ENCODE measurements at regions not wholly inside any gene's neighbourhood (a gene's known extent, or its start where the extent isn't known, plus 50 kb on each side); places are given as distances from the start of the nearest gene placed in this dataset.

DNA sequence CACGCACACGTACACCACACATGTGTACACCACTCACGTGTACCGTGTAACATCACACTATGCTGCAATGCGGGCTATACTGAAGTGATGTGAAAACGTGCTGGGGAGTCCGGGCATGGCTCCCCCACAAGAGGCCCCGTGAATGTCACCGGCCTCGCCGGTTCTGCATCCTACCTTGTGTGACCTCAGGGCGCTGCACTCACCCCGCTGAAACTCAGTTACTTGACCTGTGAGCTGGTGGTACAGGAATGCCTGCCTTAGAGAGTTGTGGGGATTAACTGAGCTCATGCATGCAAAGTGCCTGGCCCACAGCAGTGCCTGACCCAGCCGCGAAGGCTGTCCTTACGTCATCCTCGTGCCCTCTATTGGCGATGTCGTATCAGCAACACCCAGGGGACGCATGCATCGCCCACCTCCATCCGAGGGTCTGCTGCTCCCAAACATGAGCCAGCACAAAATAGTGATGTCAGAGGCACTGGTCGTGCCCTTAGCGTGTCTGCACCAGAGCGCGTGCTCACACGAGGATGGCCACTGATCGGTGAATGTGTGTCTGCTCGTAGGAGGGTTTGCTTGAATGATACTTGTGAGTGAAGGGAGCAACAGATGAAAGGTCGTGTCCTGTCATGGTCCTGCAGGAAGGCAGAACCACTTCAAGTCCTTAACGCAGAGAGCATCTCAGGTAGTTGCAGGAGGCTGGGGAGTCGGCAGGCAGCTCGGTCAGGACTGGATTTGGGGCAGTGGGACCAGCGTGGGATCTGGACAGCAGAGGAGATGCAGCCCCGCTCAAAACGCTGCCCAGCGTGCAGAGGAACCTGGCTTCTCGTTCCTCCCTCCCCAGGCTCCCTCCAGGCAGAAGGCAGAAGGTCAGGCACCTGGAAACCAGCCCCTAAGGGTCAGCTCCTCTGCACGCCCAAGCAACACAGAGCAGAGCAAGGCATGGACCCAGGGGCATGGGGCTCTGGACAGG, 126.2 kb upstream of the SPACA7 start:
- no peak overlapping the region for H3K27ac ChIP-seq
- H3K27me3 ChIP-seq, result peaks cover 16% of the 10 kb centered on the region
- H3K36me3 ChIP-seq, result no peaks in the 10 kb centered on the region
- intact Hi-C loops (cut with DNase I), result no loop called here
- no peak overlapping the region for H3K4me3 ChIP-seq
- TF ChIP-seq, protein P1, sequence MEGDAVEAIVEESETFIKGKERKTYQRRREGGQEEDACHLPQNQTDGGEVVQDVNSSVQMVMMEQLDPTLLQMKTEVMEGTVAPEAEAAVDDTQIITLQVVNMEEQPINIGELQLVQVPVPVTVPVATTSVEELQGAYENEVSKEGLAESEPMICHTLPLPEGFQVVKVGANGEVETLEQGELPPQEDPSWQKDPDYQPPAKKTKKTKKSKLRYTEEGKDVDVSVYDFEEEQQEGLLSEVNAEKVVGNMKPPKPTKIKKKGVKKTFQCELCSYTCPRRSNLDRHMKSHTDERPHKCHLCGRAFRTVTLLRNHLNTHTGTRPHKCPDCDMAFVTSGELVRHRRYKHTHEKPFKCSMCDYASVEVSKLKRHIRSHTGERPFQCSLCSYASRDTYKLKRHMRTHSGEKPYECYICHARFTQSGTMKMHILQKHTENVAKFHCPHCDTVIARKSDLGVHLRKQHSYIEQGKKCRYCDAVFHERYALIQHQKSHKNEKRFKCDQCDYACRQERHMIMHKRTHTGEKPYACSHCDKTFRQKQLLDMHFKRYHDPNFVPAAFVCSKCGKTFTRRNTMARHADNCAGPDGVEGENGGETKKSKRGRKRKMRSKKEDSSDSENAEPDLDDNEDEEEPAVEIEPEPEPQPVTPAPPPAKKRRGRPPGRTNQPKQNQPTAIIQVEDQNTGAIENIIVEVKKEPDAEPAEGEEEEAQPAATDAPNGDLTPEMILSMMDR (IDR thresholded peaks at IDR 0.05), result no peak
- DNase-seq (peak; percentile 48), ATAC-seq (peak; percentile 3)
- H3K9me3 ChIP-seq, result no peaks in the 10 kb centered on the region
- no peaks in the 10 kb centered on the region for H3K4me1 ChIP-seq

DNA sequence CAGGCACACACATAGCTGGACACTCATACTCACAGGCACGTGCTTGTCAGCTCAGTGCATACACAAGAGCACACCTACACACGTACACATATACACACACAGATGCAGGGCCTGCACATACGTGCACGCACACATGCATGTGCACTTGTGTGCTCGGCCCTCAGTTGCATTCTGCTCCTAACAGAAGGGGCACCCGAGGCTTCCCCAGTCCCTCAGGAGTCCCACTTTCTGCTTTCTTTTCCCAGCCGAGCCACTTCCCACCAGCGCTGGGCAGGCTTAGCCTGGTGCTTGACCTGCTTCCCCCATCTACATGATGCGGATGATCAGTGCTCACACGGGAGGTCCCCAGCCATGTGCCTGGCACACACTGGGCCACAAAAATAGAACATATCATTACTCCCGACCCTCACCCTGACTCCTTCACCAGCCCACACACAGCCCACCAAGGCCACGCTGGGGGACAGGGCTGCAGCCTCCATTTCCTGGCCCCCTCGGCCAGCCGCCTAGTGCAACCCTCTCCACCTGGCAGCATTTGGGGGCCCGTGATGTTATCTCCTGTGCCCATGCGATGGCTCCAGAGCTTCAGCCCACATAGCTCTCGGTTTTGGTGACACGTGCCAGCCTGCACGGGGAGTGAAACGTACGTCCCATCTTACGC, 125.2 kb upstream of the SPACA7 start:
- Histone ChIP-seq H3K4me3 (no peak overlapping the region), H3K9me3 (no peaks in the 10 kb centered on the region), H3K27me3 (peaks cover 16% of the 10 kb centered on the region), H3K36me3 (no peaks in the 10 kb centered on the region), H3K4me1 (no peaks in the 10 kb centered on the region), H3K27ac (no peak overlapping the region)
- intact Hi-C loops (cut with DNase I), result no loop called here
- DNase-seq, result peak; percentile 32
- TF ChIP-seq, protein P1 (IDR thresholded peaks at IDR 0.05), result no peak
- ATAC-seq, result no peak

DNA sequence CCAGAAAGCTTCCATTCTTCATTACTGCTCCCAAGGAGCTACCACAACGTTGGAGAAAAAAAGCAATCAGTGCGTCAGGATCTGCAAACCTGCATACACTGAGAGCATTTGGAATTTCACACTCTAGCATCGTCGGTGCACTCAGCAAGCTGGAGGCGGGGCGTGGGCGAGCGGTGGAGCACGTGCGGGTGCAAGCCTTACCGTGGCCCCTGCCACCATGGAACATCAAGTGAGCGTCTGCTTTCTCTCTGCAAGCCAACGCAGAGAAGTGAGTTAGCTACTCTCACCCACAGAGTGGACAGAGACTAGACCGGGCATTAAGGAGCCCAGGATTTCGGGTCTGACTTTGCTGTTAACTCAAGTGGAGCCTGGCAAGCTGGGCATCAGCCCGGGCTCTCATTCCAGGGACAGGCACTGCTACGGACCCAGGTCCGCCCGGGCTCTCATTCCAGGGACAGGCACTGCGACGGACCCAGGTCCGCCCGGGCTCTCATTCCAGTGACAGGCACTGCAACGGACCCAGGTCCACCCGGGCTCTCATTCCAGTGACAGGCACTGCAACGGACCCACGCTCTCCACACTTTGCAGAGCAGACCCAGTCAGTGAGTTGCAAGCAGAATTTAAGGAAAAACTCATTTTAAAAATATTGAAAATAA, 124.1 kb upstream of the SPACA7 start:
- TF ChIP-seq, protein P1 (IDR thresholded peaks at IDR 0.05), result no peak
- Histone ChIP-seq H3K36me3 (no peaks in the 10 kb centered on the region), H3K4me3 (no peak overlapping the region), H3K9me3 (no peaks in the 10 kb centered on the region), H3K4me1 (no peaks in the 10 kb centered on the region), H3K27ac (no peak overlapping the region), H3K27me3 (peaks cover 16% of the 10 kb centered on the region)
- ATAC-seq (no peak), DNase-seq (no peak)
- intact Hi-C loops (cut with DNase I), result no loop called here

DNA sequence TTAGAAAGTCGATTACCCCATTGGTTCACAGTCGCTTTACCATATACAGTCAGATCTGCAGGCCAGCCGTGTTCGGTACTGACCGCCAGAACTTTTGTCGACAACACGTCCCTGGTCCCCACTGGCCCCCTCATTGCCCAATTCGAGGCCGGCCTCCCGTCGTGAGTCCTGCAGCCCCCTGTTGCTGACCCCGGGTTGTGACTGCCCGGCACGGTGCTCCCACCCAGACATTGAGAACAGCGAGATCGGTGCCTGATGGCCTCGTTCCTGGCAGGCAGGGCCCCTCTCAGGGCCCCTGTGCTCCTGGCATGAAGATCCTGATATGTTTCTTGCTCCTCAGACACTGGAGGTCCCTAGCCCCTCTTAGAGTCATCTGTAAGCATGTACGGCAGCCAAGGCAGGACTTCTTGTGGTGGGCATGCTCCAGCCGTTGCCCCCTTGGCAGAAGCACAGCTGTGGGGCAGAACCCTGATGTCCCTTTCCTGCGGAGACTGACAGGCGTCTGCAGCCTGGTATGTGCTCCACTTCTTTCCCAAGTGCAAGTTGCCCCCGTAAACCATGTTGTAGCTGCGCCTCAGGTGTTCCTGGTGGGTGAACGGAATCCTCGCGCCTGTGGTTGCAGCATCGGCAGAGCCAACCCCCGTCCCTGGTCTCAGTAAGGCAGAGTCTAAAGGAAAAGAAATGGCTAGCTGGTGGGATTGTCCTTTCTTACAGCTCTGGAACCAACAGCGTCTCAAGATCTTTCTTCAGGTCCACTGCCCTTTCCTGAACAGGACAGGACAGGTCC, 123.2 kb upstream of the SPACA7 start:
- H3K4me1 ChIP-seq, result no peaks in the 10 kb centered on the region
- intact Hi-C loops (cut with DNase I), result no loop called here

More for the DNA sequence above, 123.2 kb upstream of the SPACA7 start:
- no peak for ATAC-seq
- no peak overlapping the region for H3K4me3 ChIP-seq
- H3K9me3 ChIP-seq, result no peaks in the 10 kb centered on the region
- H3K36me3 ChIP-seq, result no peaks in the 10 kb centered on the region
- H3K27me3 ChIP-seq, result peaks cover 16% of the 10 kb centered on the region
- TF ChIP-seq, protein P1 (IDR thresholded peaks at IDR 0.05), result no peak
- no peak overlapping the region for H3K27ac ChIP-seq
- no peak for DNase-seq

All from upper lobe of right lung (tissue), 1 donor.